Caco-2 (cell line): ENCODE measurements at regions not wholly inside any gene's neighbourhood (a gene's known extent, or its start where the extent isn't known, plus 50 kb on each side); places are given as distances from the start of the nearest gene placed in this dataset.
"Not testable (repeated sequence)": the region's sequence is repeated elsewhere in the genome, so short reads cannot be mapped to it uniquely, and the experiment has no call there.

Source experiments
- BruUV-seq: library from RNA; stranded (reverse); fragments of 400-500 nt; replicated peaks from 2 replicates; lab custom pipeline; 2021; lab: Mats Ljungman, UMichigan
- CTCF ChIA-PET: fragments of 300-600 bp; sonication (Branson Sonifier 250); formaldehyde crosslinking; loops from one replicate; lab custom pipeline; 2022; ENCODE audit warnings: antibody characterized with exemption; lab: Charles Lee
- POLR2A ChIA-PET: fragments of 300-600 bp; sonication (Branson Sonifier 250); formaldehyde crosslinking; loops from one replicate; lab custom pipeline; 2022; ENCODE audit warnings: antibody characterized with exemption; lab: Charles Lee
- DNase-seq, 2 experiments: peaks; one replicate each; pipeline versions ENCODE4 v3.0.0 to v3.0.0-alpha.2; 2020 to 2022
- H3K27me3 ChIP-seq: replicated peaks from 2 replicates; pipeline ENCODE4 v1.6.0; 2011; ENCODE audit warnings: low read length; ENCODE audit not compliant: control insufficient read depth, insufficient read depth
- H3K36me3 ChIP-seq: 2 replicates; pipeline ENCODE4 v1.5.1; 2011; ENCODE audit warnings: low read length; ENCODE audit not compliant: control insufficient read depth, insufficient read depth
- H3K4me1 ChIP-seq: fragments of 250-450 bp; sonication (Bioruptor Pico); 2 replicates; pipeline ENCODE4 v1.5.1; 2020; ENCODE audit warnings: mild to moderate bottlenecking
- H3K4me3 ChIP-seq: 2 replicates; pipeline ENCODE4 v1.5.1; 2011; ENCODE audit warnings: low read depth, mild to moderate bottlenecking, control low read depth, low read length
- H3K9me3 ChIP-seq: fragments of 250-450 bp; sonication (Bioruptor Pico); 2 replicates; pipeline ENCODE4 v1.5.1; 2020; ENCODE audit warnings: mild to moderate bottlenecking, moderate library complexity
- H3K27ac Mint-ChIP-seq: one replicate; pipeline ENCODE4 v1.8.0; 2022; ENCODE audit warnings: mixed read lengths; ENCODE audit not compliant: unreplicated experiment
- H3K27me3 Mint-ChIP-seq: one replicate; pipeline ENCODE4 v1.8.0; 2022; ENCODE audit warnings: mixed read lengths; ENCODE audit not compliant: insufficient read depth, unreplicated experiment
- H3K36me3 Mint-ChIP-seq: one replicate; pipeline ENCODE4 v1.8.0; 2022; ENCODE audit warnings: mild to moderate bottlenecking, mixed read lengths; ENCODE audit not compliant: insufficient read depth, unreplicated experiment
- H3K4me1 Mint-ChIP-seq: one replicate; pipeline ENCODE4 v1.8.0; 2022; ENCODE audit warnings: low read depth, mixed read lengths; ENCODE audit not compliant: unreplicated experiment
- H3K4me3 Mint-ChIP-seq: one replicate; pipeline ENCODE4 v1.8.0; 2022; ENCODE audit warnings: mild to moderate bottlenecking, moderate library complexity, mixed read lengths; ENCODE audit not compliant: unreplicated experiment
- H3K9me3 Mint-ChIP-seq: one replicate; pipeline ENCODE4 v1.8.0; 2022; ENCODE audit warnings: mixed read lengths; ENCODE audit not compliant: unreplicated experiment
- CTCF ChIP-seq, 2 experiments: fragments of 200-600 bp in 1 of 2; IDR thresholded peaks; 1 replicate in 1 of 2; 2 replicates in 1 of 2; pipeline versions ENCODE4 v1.5.1 to v1.8.0; 2011 to 2022; ENCODE audit warnings: antibody characterized with exemption in 1 of 2, control low read depth in 1 of 2, inconsistent platforms in 1 of 2, low read depth in 1 of 2, low read length in 1 of 2, mild to moderate bottlenecking in 1 of 2, moderate library complexity in 1 of 2; ENCODE audit not compliant: insufficient read depth in 1 of 2, severe bottlenecking in 1 of 2, unreplicated experiment in 1 of 2
- intact Hi-C: fragments of 100-400 bp; cut with micrococcal nuclease; formaldehyde crosslinking; loops from one replicate; pipeline ENCODE4 v1.10.0; 2022; ENCODE audit not compliant: unreplicated experiment

GRCh38 chr3:15877813-15878212, 80.0 kb upstream of the ANKRD28 start:
- intact Hi-C loops, result no loop called here
- Mint-ChIP-seq H3K9me3 (no peaks in the 10 kb centered on the region), H3K27me3 (no peaks in the 10 kb centered on the region), H3K36me3 (no peaks in the 10 kb centered on the region), H3K4me3 (no peak overlapping the region), H3K4me1 (no peaks in the 10 kb centered on the region), H3K27ac (no peak overlapping the region)
- no peaks in the 10 kb centered on the region for H3K4me1 ChIP-seq
- no peak for DNase-seq
- no peaks in the 10 kb centered on the region for H3K27me3 ChIP-seq
- TF ChIP-seq CTCF (IDR thresholded peaks at IDR 0.05; ENCODE audit: insufficient read depth in 1 of 2, low read depth in 1 of 2, low read length in 1 of 2, severe bottlenecking in 1 of 2, unreplicated experiment in 1 of 2), result no peak
- BruUV-seq, result no TSS peak
- no peak overlapping the region for H3K4me3 ChIP-seq
- ChIA-PET CTCF (no interaction called here), POLR2A (no interaction called here)
- H3K36me3 ChIP-seq, result no peaks in the 10 kb centered on the region
- no peaks in the 10 kb centered on the region for H3K9me3 ChIP-seq

- H3K4me3 Mint-ChIP-seq, H3K27me3 Mint-ChIP-seq, DNase-seq, CTCF ChIA-PET, H3K4me3 ChIP-seq, BruUV-seq, H3K4me1 Mint-ChIP-seq, POLR2A ChIA-PET, H3K27me3 ChIP-seq, H3K36me3 ChIP-seq, H3K4me1 ChIP-seq, intact Hi-C loops, H3K36me3 Mint-ChIP-seq, H3K9me3 ChIP-seq, H3K9me3 Mint-ChIP-seq, H3K27ac Mint-ChIP-seq: not testable (repeated sequence)
Measured at GRCh38 chr3:15879787-15880186, 82.0 kb upstream of the ANKRD28 start.

GRCh38 chr3:15882577-15882976, 84.8 kb upstream of the ANKRD28 start:
- no peaks in the 10 kb centered on the region for H3K36me3 Mint-ChIP-seq
- Histone ChIP-seq H3K36me3 (no peaks in the 10 kb centered on the region), H3K27me3 (no peaks in the 10 kb centered on the region), H3K4me1 (no peaks in the 10 kb centered on the region), H3K9me3 (no peaks in the 10 kb centered on the region), H3K4me3 (no peak overlapping the region)
- no peaks in the 10 kb centered on the region for H3K4me1 Mint-ChIP-seq
- BruUV-seq, result no TSS peak
- ChIA-PET POLR2A (no interaction called here), CTCF (no interaction called here)
- H3K4me3 Mint-ChIP-seq, result no peak overlapping the region
- peaks cover 19% of the 10 kb centered on the region for H3K9me3 Mint-ChIP-seq
- no peak for TF ChIP-seq CTCF (IDR thresholded peaks at IDR 0.05; ENCODE audit: insufficient read depth in 1 of 2, low read depth in 1 of 2, low read length in 1 of 2, severe bottlenecking in 1 of 2, unreplicated experiment in 1 of 2)
- DNase-seq, result no peak
- no peaks in the 10 kb centered on the region for H3K27me3 Mint-ChIP-seq
- H3K27ac Mint-ChIP-seq, result no peak overlapping the region
- intact Hi-C loops, result no loop called here

GRCh38 chr3:15884132-15884531, 86.4 kb upstream of the ANKRD28 start:
- no TSS peak for BruUV-seq
- H3K4me3 Mint-ChIP-seq, result no peak overlapping the region
- Histone ChIP-seq H3K9me3 (no peaks in the 10 kb centered on the region), H3K4me3 (no peak overlapping the region), H3K36me3 (no peaks in the 10 kb centered on the region), H3K4me1 (no peaks in the 10 kb centered on the region), H3K27me3 (no peaks in the 10 kb centered on the region)
- H3K9me3 Mint-ChIP-seq, result peaks cover 19% of the 10 kb centered on the region
- H3K27me3 Mint-ChIP-seq, result peaks cover 2% of the 10 kb centered on the region
- DNase-seq, result no peak
- CTCF ChIA-PET, result no interaction called here
- intact Hi-C loops, result no loop called here
- no peak for TF ChIP-seq CTCF (IDR thresholded peaks at IDR 0.05; ENCODE audit: insufficient read depth in 1 of 2, low read depth in 1 of 2, low read length in 1 of 2, severe bottlenecking in 1 of 2, unreplicated experiment in 1 of 2)
- H3K27ac Mint-ChIP-seq, result no peak overlapping the region
- no peaks in the 10 kb centered on the region for H3K36me3 Mint-ChIP-seq
- POLR2A ChIA-PET, result no interaction called here
- no peaks in the 10 kb centered on the region for H3K4me1 Mint-ChIP-seq
